ENCODE measurements at regions not wholly inside any gene's neighbourhood (a gene's known extent, or its start where the extent isn't known, plus 50 kb on each side); places are given as distances from the start of the nearest gene placed in this dataset.
A peak's percentile ranks its signal among the peaks of the same experiment; 100 is the strongest.

- no peak for TF ChIP-seq KIAA2018 (CRISPR knock-in tag; IDR thresholded peaks at IDR 0.05; ENCODE audit: borderline replicate concordance)
- no peak for TF ChIP-seq ZNF567 (CRISPR knock-in tag; IDR thresholded peaks at IDR 0.05; ENCODE audit: borderline replicate concordance)
- TF ChIP-seq RCOR2 (CRISPR knock-in tag; IDR thresholded peaks at IDR 0.05) = no peak
- TF ChIP-seq KLF12 (CRISPR knock-in tag; IDR thresholded peaks at IDR 0.05; ENCODE audit: borderline replicate concordance) = peak; percentile 65; the same call in 1 of the 2 replicates
- peak; percentile 53; the same call in 1 of the 2 replicates for TF ChIP-seq KMT2A (CRISPR knock-in tag; IDR thresholded peaks at IDR 0.05)
- TF ChIP-seq NR2F2 (IDR thresholded peaks at IDR 0.05; ENCODE audit: borderline replicate concordance, low read depth) = 0 out of 2 replicates have a peak, but pooled peaks have one; percentile 28
- peak; percentile 80; the same call in 1 of the 2 replicates for TF ChIP-seq CBX5 (CRISPR knock-in tag; IDR thresholded peaks at IDR 0.05; ENCODE audit: borderline replicate concordance)
- peak; percentile 42; the same call in 1 of the 2 replicates for TF ChIP-seq ZNF788 (CRISPR knock-in tag; IDR thresholded peaks at IDR 0.05; ENCODE audit: borderline replicate concordance)
- no peak for TF ChIP-seq ZNF724P (CRISPR knock-in tag; IDR thresholded peaks at IDR 0.05; ENCODE audit: borderline replicate concordance)
- no peak for TF ChIP-seq CSRNP2 (CRISPR knock-in tag; conservative IDR thresholded peaks at IDR 0.05; ENCODE audit: low read depth)
- no peak for TF ChIP-seq CENPX (CRISPR knock-in tag; IDR thresholded peaks at IDR 0.05)
- TF ChIP-seq SRY (CRISPR knock-in tag; IDR thresholded peaks at IDR 0.05) = no peak
- TF ChIP-seq PLSCR1 (CRISPR knock-in tag; IDR thresholded peaks at IDR 0.05; ENCODE audit: borderline replicate concordance) = no peak
- TF ChIP-seq CAMTA2 (CRISPR knock-in tag; IDR thresholded peaks at IDR 0.05; ENCODE audit: borderline replicate concordance) = no peak
- no peak for TF ChIP-seq HIC2 (CRISPR knock-in tag; IDR thresholded peaks at IDR 0.05; ENCODE audit: low read depth)
- TF ChIP-seq BATF2 (CRISPR knock-in tag; IDR thresholded peaks at IDR 0.05) = no peak
- TF ChIP-seq ZNF768 (CRISPR knock-in tag; IDR thresholded peaks at IDR 0.05) = peak; percentile 15; the same call in 1 of the 2 replicates
These were observed 94.3 kb downstream of the CDCA7 start (continued) for GRCh38 chr2:173448938-173449471.

Measured in HepG2 (cell line).